Stimulated activated CD4-positive, alpha-beta T cell treated with anti-CD3 and anti-CD28 coated beads, Interleukin-1b, Interleukin-23, amount 100 ng/mL, for 24 hours (primary cell): ENCODE measurements at regions not wholly inside any gene's neighbourhood (a gene's known extent, or its start where the extent isn't known, plus 50 kb on each side); places are given as distances from the start of the nearest gene placed in this dataset.

Source experiments
- DNase-seq, 4 experiments: peaks; one replicate each; pipeline ENCODE4 v3.0.0-alpha.2; 2020; ENCODE audit warnings: low read depth in 4 of 4, low spot score in 1 of 4

GRCh38 chr5:125785407-125785806 lies 637.8 kb upstream of the GRAMD2B start:
- no peak for DNase-seq

- no peak for DNase-seq
Measured at GRCh38 chr5:125786021-125786420, 637.2 kb upstream of the GRAMD2B start.

GRCh38 chr5:125793470-125793869 lies 629.7 kb upstream of the GRAMD2B start:
- DNase-seq, result no peak

- DNase-seq, result no peak
Measured at GRCh38 chr5:125794922-125795321, 628.3 kb upstream of the GRAMD2B start.

GRCh38 chr5:125798307-125798706 lies 624.9 kb upstream of the GRAMD2B start:
- no peak for DNase-seq

- no peak for DNase-seq
Measured at GRCh38 chr5:125812651-125813050, 610.6 kb upstream of the GRAMD2B start.

- DNase-seq, result no peak
Measured at GRCh38 chr5:125813221-125813974, 609.8 kb upstream of the GRAMD2B start.

- DNase-seq, result no peak
Measured at GRCh38 chr5:125814119-125814518, 609.1 kb upstream of the GRAMD2B start.

GRCh38 chr5:125823572-125823971 lies 599.6 kb upstream of the GRAMD2B start:
- no peak for DNase-seq

GRCh38 chr5:125826214-125826613 lies 597.0 kb upstream of the GRAMD2B start:
- no peak for DNase-seq

GRCh38 chr5:125829349-125829748 lies 593.9 kb upstream of the GRAMD2B start:
- no peak for DNase-seq

GRCh38 chr5:125833398-125833797 lies 589.8 kb upstream of the GRAMD2B start:
- no peak for DNase-seq

GRCh38 chr5:125834438-125835115 lies 588.6 kb upstream of the GRAMD2B start:
- no peak for DNase-seq

GRCh38 chr5:125835293-125836172 lies 587.7 kb upstream of the GRAMD2B start:
- no peak for DNase-seq

- DNase-seq, result no peak
Measured at GRCh38 chr5:125836256-125836655, 587.0 kb upstream of the GRAMD2B start.

GRCh38 chr5:125837866-125838265 lies 585.3 kb upstream of the GRAMD2B start:
- no peak for DNase-seq

- DNase-seq, result no peak
Measured at GRCh38 chr5:125847561-125847960, 575.6 kb upstream of the GRAMD2B start.

- no peak for DNase-seq
Measured at GRCh38 chr5:125848751-125849150, 574.5 kb upstream of the GRAMD2B start.

- no peak for DNase-seq
Measured at GRCh38 chr5:125856949-125857348, 566.3 kb upstream of the GRAMD2B start.

- no peak for DNase-seq
Measured at GRCh38 chr5:125863579-125863978, 559.6 kb upstream of the GRAMD2B start.

GRCh38 chr5:125865166-125865815 lies 557.9 kb upstream of the GRAMD2B start:
- DNase-seq, result no peak
